ENCODE measurements at regions not wholly inside any gene's neighbourhood (a gene's known extent, or its start where the extent isn't known, plus 50 kb on each side); places are given as distances from the start of the nearest gene placed in this dataset.
"Not testable (repeated sequence)": the region's sequence is repeated elsewhere in the genome, so short reads cannot be mapped to it uniquely, and the experiment has no call there.

- intact Hi-C loops (cut with DNase I; ENCODE audit: low total_unique reads); H3K36me3 ChIP-seq; H3K27ac ChIP-seq; H3K4me3 ChIP-seq; H3K4me1 ChIP-seq; DNase-seq; H3K27me3 ChIP-seq; H3K9me3 ChIP-seq: not testable (repeated sequence)
These were observed 2986.4 kb upstream of the OR11H1 start for GRCh38 chr22:12541412-12542170.

GRCh38 chr22:12553366-12553765 is 2974.6 kb upstream of the OR11H1 start:
- DNase-seq; H3K27me3 ChIP-seq; intact Hi-C loops (cut with DNase I; ENCODE audit: low total_unique reads); H3K36me3 ChIP-seq; H3K4me1 ChIP-seq; H3K4me3 ChIP-seq; H3K27ac ChIP-seq; H3K9me3 ChIP-seq: not testable (repeated sequence)

DNA sequence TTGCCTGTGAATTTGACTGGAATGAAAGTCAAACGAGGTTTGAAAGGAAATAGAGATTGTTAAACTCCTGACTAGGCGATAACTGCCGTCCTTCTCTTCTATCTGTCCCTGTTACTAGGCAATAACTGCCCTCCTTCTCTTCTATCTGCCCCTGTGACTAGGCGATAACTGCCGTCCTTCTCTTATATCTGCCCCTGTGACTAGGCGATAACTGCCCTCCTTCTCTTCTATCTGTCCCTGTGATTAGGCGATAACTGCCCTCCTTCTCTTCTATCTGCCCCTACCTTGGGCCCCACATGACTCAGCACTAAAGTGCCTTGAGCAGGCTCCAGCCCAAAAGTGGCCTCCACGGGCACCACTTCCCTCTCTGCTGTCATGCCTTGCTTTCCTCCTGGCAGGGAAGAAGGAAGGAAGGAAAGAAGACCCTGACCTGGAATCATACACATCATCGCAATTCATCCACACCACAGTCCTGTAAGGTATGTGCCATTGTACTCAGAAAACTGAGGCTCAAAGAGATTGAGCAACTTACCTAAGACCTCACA is 2973.3 kb upstream of the OR11H1 start:
- DNase-seq; H3K27ac ChIP-seq; intact Hi-C loops (cut with DNase I; ENCODE audit: low total_unique reads): not testable (repeated sequence)

GRCh38 chr22:12571500-12571899 is 2956.5 kb upstream of the OR11H1 start:
- H3K27me3 ChIP-seq; H3K4me1 ChIP-seq; H3K4me3 ChIP-seq; intact Hi-C loops (cut with DNase I; ENCODE audit: low total_unique reads); H3K27ac ChIP-seq; DNase-seq; H3K9me3 ChIP-seq; H3K36me3 ChIP-seq: not testable (repeated sequence)

More for the DNA sequence above, 2973.3 kb upstream of the OR11H1 start:
- H3K9me3 ChIP-seq, H3K27me3 ChIP-seq, H3K4me1 ChIP-seq, H3K36me3 ChIP-seq, H3K4me3 ChIP-seq: not testable (repeated sequence)

DNA sequence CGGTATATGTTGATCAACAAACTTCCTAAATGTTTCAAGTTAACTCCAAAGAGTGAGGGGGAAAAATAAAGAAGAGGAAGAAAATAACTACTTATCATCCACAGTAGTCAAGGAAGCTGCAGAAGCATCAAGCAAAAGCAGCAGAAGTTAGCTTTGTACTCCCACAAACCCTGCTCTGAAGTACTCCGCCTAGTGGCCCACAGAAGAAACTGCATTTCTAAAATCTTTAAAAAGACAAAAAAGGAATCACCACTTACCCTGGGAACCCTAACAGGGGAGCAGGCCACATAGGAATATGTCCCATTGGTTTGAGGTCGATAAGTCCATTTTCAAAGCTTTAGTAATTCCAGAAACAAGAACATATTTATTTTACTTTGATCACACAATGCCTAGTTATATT is 2948.3 kb upstream of the OR11H1 start:
- H3K9me3 ChIP-seq; H3K27me3 ChIP-seq; H3K36me3 ChIP-seq; DNase-seq; H3K4me3 ChIP-seq; H3K27ac ChIP-seq; intact Hi-C loops (cut with DNase I; ENCODE audit: low total_unique reads); H3K4me1 ChIP-seq: not testable (repeated sequence)

DNA sequence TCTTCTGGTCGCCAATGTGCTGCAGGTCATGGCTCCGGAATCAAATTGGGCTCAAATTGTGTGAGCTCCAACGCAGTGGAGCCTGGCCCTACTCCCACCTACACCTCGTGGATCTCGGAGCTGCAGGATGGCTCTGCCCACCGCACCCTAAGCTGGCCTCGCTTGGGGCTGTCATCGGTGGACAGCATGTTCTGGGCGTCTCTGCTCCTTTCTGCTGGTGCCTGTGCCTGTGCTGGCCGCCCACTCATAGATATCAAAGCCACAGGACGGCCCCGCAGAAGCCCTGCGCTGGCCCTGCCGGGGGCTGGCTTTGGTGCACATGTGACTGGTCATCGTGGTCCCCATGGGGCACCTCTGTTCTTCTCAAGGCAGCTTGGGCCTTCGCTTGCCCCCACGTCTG is 2943.5 kb upstream of the OR11H1 start:
- intact Hi-C loops (cut with DNase I; ENCODE audit: low total_unique reads); H3K4me3 ChIP-seq; H3K36me3 ChIP-seq; H3K4me1 ChIP-seq; H3K27me3 ChIP-seq; DNase-seq; H3K9me3 ChIP-seq; H3K27ac ChIP-seq: not testable (repeated sequence)

- DNase-seq; H3K4me1 ChIP-seq; H3K27me3 ChIP-seq; H3K27ac ChIP-seq; intact Hi-C loops (cut with DNase I; ENCODE audit: low total_unique reads); H3K36me3 ChIP-seq; H3K9me3 ChIP-seq; H3K4me3 ChIP-seq: not testable (repeated sequence)
These were observed 2943.1 kb upstream of the OR11H1 start for GRCh38 chr22:12584874-12585273.

DNA sequence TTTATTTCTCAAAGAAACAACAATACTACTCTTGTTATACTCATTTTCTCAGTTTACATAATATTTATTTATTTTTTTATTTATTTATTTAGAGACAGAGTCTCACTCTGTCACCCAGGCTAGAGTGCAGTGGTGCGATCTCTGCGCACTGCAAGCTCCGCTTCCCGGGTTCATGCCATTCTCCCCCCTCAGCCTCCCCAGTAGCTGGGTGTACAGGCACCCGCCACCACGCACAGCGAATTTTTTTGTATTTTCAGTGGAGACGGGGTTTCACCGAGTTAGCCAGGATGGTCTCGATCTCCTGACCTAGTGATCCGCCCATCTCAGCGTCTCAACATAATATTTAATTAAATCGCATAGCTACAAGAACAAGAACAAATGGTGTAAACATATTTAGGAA is 2932.3 kb upstream of the OR11H1 start:
- H3K27me3 ChIP-seq; intact Hi-C loops (cut with DNase I; ENCODE audit: low total_unique reads); H3K36me3 ChIP-seq; H3K9me3 ChIP-seq; DNase-seq; H3K4me1 ChIP-seq; H3K4me3 ChIP-seq; H3K27ac ChIP-seq: not testable (repeated sequence)

DNA sequence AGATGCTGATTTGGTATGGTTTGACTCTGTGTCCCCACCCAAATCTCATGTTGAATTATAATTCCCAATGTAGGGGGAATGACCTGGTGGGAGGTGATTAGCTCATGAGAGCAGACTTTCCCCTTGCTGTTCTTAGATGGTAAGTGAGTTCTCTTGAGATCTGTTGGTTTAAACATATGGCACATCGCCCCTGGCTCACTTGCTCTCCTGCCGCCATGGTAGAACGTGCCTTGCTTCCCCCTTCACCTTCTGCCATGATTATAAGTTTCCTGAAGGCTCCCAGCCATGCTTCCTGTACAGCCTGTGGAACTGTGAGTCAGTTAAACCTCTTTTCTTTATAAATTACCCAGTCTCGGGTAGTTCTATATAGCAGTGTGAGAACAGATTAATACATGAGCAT is 2930.2 kb upstream of the OR11H1 start:
- H3K4me3 ChIP-seq; H3K4me1 ChIP-seq; H3K27me3 ChIP-seq; DNase-seq; H3K27ac ChIP-seq; H3K36me3 ChIP-seq; intact Hi-C loops (cut with DNase I; ENCODE audit: low total_unique reads): not testable (repeated sequence)
- peaks cover 3 to 16% (median 6%) of the 10 kb centered on the region in 3 donors for H3K9me3 ChIP-seq

DNA sequence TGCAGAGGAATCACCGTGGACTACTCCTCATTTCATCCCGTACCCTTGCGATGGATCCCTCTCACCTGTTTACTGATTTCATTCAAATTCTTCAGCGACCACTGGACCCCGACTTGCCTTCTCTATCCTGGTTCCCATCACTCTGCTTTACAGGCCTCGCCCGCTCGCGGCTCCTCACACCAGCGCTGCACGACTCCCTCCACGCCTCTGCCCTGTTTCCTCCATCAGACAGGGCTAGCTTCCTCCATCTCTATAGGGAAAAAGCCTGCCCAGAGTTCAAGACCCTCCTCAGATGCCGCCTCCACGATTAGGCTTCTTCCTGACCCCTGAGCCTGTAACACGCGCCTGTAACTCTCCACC is 2926.5 kb upstream of the OR11H1 start:
- not testable (repeated sequence) for H3K27ac ChIP-seq

More for the DNA sequence above, 2926.5 kb upstream of the OR11H1 start:
- H3K9me3 ChIP-seq = peaks cover 0 to 16% (median 8%) of the 10 kb centered on the region in 3 donors
- H3K36me3 ChIP-seq; H3K4me1 ChIP-seq; H3K4me3 ChIP-seq; intact Hi-C loops (cut with DNase I; ENCODE audit: low total_unique reads); DNase-seq; H3K27me3 ChIP-seq: not testable (repeated sequence)

Measured in tibial artery (tissue), 4 donors.